Kasumi-1 (cell line): ENCODE measurements at regions not wholly inside any gene's neighbourhood (a gene's known extent, or its start where the extent isn't known, plus 50 kb on each side); places are given as distances from the start of the nearest gene placed in this dataset.
"Not testable (repeated sequence)": the region's sequence is repeated elsewhere in the genome, so short reads cannot be mapped to it uniquely, and the experiment has no call there.

Source experiments
- DNase-seq, 2 experiments: peaks; one replicate each; lab custom pipeline; 2025; lab: John Stamatoyannopoulos, UW

DNA sequence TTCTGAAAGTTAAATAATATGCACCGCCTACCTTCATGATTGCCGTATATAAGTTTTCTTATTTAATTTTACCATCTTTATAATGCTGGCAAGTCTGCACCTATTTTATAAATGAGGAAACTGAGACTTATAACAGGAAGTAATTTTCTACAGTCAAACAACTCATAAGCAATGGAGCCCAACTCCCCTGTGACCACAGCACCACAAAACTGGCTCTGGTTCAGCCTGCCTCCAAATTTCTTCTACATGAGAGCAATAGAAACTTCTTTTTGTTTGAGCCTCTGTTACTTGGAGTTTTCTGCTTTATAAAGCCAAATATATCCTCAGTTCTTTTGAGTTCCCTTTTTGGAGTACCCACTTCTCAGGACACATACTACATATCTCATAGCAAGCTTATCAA lies 131.1 kb upstream of the HSF2 start:
- peak; percentile 59 to 68 for DNase-seq

DNA sequence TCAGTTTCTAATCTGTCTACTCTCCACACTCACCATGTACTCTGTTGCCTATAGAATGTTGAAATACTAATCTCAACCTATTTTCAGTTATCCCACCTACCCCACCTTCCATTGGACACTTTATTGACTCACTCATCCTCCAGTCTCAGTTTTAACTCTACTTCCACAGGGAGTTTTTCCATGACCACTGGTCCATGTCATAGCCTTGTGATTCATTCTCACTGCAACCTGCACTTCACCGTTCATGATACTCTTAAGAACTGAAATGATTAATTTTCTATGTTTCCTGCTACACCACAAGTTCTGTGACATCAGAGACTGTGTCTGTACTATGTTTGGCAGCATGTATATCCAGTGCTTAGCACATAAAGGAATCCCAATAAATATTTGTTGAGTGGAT lies 122.8 kb upstream of the HSF2 start:
- DNase-seq: no peak

DNA sequence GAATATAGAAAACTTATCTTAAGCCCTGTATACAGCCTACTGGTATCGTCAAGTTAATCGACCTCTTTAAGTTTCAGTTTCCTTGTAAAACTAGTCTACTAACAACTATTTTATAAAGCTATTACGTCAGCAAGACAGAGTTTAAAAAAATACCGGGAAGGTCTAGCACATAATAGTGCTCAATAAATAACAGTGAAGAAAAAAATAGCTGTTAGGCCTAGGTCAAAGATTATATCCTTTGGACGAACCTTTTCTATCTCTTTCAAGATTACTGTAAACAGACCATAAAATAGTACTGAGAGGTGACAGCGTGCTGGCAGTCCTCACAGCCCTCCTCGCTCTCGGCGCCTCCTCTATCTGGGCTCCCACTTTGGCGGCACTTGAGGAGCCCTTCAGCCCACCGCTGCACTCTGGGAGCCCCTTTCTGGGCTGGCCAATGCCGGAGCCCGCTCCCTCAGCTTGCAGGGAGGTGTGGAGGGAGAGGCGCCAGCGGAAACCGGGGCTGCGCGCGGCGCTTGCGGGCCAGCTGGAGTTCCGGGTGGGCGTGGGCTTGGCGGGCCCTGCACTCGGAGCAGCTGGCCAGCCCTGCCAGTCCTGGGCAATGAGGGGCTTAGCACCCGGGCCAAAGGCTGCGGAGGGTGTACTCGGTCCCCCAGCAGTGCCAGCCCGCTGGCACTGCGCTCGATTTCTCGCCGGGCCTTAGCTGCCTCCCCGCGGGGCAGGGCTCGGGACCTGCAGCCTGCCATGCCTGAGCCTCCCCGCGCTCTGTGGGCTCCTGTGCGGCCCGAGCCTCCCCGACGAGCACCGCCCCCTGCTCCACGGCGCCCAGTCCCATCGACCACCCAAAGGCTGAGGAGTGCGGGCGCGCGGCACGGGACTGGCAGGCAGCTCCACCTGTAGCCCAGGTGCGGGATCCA lies 119.1 kb upstream of the HSF2 start:
- not testable (repeated sequence) for DNase-seq

DNA sequence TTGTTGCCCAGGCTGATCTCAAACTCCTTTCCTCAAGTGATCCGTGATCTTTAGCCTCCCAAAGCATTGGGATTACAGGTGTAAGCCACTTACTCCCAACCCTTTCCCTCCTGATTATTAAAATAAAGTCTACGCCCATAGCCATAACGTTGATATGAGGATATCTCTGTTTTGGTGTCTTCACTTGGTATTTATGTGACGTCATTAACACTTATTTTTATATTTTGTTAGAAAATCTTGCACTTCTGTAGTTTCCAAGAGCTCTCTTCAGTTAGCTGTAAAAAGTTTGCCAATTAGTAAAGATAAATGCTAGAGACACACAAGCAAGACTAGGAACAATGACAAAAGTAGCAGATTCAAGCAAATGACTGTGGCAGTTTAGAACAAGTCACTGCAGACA lies 115.6 kb upstream of the HSF2 start:
- DNase-seq: no peak

DNA sequence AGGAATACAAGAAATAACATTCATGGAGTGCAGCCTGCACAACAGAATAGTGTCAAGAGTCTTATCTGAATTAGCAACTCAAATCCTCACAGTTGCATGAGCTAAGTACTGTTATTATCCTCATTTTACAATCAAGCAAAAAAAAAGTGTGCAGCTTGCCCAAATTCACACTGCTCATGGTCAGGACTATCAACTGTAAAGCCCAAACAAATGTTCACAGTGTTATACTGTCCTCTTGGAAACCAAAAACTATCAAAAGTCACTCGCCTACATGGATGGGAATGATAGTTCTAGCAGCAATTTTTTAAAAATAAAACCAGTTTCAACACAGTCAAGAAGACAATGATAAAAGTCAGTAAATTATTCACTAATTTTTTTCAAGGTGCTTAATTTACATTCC lies 114.6 kb upstream of the HSF2 start:
- no peak for DNase-seq

DNA sequence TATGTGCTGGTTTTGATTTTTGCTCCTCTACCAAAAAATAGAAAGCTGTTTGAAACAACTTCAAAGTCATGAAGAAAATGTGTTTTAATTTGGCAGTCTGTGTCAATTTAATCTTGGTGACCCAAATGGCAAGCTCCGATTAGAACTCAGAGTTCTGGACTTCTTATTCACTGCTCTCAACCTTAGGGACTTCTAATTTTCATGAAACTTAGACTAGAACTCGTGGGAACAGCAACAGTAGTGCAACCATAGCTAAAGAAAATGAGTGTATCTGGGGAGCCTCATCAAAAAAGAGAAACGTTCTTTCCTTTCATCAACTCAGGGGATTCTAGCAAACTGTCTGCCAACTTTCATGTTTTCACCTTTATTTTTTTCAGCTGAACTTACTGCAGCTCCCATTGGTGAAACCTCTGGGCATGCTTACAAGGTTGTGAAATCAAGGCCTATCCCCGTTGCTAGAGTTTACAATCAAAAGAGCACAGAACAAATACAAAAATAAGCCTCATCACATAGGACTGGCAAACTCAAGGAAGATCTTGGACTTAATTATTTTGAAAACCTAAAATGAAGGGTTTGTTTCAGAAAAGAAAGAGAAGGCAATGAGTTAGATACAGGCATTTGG lies 114.0 kb upstream of the HSF2 start:
- no peak for DNase-seq

DNA sequence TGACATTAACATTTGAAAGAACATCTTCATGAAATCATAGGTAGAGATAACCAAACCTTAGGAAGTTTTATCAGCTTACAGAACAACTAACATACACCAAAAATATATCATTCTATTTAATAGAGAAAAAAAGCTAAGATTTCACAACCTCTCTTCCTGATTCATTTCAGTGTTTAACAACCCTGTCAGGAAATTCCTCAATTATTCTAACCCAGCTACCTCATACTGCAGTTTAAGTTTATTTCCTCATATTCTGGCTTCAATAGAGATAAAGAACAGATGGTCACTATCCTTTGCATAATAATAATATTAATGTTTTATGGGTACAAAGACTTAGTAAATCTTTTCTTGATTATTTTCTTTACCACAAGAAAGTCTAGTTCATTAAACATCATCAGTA lies 112.9 kb upstream of the HSF2 start:
- DNase-seq: peak; percentile 12 to 36

DNA sequence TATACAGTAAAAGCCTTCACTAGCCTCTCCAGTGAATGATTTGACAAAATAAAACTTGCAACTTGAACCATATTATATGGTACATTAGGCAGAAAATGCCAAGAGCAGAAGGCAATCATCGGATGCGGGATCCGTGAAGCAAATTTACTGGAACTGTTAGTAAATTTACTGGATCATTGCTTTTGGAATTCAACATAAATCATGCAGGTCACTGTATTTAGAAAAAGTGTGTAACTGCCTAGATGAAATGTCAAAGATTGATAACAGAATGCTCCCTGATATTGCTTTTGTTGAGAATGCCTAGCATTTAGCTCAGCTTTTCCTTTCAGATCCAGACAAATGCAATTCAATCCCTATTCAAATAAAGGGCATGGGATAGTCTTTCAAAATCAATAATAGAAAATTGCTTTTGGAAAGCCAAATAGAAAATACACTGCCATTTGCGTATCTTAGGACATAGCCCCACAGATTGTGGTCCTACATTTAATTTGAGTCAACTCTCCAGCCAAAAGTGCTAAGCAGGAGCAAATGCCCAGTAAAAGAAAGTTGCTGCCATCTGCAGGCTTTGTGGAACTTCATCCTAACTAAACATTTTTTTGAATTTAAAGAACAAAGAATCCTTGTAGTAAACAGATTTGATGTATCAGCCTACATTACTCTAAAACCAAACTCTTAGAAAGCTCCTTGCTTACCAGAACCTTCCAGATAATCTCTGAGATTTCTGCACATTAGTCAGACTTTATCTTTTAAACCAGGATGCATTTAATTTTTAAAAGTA lies 109.5 kb upstream of the HSF2 start:
- peak; percentile 33 to 38 for DNase-seq

DNA sequence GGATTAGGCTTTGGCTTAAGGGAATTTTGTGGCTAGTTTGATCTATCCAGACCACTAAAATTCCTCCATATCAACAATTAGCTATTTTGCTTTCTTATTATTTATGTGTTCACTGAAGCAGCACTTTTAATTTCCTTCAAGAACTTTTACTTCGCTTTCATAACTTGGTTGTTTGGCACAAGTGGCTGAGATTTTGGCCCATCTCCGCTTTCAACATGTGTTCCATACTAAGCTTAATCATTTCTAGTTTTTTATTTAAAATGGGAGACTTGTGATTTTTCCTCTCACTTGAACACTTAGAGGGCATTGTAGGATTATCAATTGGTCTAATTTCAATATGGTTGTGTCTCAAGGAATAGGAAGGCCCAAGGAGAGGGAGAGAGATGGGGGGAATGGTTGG lies 102.4 kb upstream of the HSF2 start:
- DNase-seq: no peak

DNA sequence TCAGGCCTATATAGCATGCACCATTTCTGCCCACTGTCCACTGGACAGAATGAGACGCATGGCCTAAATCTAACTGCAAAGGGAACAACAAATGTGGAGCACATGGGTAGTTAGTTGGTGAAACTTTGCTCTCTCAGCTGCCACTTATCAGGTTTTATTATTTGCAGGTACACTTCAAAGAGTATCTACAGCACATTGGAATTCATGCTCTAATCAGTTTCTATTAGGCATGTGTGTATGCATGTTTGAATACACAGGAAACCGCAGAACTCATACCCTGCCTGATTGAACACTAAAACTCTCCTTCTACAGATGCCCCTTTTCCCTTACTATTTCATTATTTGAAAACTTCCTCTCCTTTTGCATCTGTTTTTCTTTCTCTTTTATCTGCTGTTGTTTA lies 97.4 kb upstream of the HSF2 start:
- no peak for DNase-seq

DNA sequence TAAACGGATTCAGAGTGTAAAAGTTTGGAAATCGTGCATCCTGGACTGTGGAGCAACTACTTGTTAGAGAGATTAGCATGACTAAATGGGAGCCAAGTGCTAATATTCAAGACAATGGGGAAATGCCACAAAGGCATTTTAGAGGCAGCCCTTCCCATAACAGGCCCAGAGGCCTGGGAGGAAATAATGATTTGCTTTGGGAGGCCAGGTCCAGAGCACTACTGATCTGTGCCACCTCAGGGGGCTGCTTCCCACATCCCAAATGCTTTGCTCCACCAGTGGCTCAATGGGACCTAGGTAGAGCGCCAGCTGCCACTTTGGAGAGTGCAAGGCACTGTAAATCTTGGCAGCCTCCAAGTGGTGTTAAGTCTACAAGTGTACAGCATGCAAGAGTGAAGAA lies 91.9 kb upstream of the HSF2 start:
- no peak for DNase-seq

DNA sequence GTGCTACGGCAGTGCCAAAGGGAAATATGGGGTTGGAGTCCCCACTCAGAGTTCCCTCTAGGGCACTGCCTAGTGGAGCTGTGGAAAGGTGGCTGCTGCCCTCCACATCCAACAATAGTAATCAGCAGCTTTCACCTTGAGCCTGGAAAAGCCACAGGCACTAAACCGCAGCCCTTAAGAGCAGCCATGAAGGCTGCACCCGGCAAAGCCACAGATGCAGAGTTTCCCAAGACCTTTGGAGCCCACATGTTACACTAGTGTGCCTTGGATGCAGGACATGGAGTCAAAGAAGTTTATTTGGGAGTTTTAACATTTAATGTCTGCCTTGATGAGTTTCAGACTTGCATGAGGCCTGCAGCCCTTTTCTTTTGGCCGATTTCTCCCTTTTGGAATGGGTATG lies 91.4 kb upstream of the HSF2 start:
- DNase-seq: no peak

DNA sequence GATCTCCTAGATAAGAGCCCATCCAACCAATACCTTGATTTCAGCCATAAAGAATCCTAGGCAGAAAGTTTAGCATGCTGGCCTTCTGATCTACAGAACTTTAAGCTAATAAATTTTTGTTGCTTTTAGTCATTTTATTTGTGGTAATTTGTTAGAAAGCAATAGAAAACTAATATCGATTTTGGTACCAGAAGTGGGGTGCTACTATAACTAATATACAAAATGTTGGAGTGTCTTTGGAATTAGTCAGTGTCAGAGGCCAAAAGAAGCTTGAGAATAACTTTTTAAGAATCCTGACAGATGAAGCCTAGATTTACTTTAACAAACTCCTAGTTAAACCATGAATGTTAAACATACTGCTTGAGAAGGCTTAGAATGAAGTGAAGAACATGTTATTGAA lies 83.6 kb upstream of the HSF2 start:
- no peak for DNase-seq

DNA sequence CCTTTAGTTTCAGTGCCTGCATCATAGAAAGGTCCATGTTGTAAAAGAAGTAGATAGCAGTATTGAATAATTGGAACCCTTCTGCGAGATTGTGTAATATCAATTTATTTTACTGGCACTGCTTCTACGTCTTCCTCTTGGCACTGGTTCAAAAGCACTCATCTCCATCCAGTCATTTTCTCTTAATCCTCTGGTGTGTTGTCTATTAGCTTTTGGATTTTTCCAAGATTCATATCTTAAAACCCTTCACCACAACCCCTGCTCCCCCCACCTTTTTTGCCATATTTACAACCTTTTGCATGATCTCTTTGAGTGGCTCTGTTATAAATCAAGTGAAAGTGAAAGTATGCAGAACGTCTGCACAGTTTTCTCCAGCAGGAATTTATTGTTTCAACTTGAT lies 76.6 kb upstream of the HSF2 start:
- DNase-seq: no peak

DNA sequence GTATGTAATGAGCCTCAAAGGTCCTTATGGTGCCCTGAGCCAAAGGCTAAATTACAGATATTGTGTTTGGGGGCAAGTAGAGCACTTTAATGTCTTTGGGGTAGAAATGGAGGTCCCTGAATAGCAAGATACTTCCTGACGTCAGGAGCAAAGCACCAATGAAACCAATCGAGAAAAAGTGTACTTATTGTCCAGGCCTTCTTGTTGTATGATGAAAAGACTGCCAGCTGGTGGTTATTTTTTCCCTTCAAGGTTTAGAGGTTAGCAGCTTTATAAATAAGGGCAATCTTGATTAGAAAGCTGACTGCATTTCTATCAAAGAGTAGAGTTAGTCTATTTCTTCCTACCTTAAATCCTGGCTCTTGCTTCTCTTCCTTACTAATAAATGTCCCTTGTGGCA lies 76.1 kb upstream of the HSF2 start:
- no peak for DNase-seq

DNA sequence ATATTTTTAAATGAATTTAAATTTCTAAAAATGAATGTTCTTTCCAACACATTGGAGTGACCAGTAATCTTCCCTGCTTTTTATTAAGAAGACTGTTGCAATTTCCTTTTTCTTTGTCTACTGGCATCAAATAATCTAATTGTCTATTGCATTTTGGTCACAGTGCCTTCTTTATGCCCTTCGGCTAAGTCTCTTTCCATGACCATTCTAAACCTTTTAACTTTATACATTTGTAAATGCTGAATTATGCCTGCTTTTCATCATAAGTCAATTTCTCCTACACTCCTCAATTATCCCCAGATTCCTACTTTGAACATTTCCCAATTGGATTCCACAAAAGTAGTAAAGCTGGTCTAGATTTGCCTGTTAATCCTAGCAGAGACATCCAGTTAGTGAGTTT lies 69.1 kb upstream of the HSF2 start:
- no peak for DNase-seq

DNA sequence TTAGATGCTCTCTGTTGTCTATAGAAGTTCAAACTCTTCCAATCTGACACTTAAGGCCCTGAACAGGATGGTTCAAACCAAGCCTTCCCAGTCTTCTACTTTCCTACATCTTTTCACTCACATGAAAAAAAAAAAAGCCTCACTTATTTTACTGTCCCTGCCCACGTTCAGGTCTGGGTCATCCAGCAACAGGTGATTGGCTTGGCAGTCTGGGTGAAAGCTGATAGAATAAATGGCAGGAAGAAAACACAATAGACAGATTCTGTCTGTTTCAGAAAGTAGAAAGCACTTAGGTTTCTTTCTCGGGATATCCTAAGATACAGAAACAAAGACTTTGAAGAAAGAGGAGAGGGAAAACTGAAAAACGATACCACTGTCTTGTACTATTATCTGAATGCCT lies 61.8 kb upstream of the HSF2 start:
- DNase-seq: no peak

DNA sequence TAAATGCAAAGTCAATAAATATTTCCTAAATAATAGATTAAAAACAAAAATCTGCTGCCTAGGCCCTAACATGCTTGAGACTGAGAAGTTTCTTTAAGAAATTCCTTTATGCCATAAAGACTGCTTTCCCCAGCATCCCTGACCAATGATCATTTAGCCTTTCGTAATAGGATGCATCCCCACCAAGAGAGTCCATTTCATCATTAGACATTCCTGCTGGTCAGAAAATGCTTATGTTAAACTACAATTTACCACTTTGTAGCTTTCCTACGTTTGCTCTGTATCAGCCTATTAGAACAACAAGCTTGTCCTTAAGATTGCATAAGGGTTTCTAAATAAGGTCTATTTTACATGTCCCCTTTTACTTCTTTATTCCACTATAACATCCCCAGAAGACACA lies 59.8 kb upstream of the HSF2 start:
- DNase-seq: no peak

DNA sequence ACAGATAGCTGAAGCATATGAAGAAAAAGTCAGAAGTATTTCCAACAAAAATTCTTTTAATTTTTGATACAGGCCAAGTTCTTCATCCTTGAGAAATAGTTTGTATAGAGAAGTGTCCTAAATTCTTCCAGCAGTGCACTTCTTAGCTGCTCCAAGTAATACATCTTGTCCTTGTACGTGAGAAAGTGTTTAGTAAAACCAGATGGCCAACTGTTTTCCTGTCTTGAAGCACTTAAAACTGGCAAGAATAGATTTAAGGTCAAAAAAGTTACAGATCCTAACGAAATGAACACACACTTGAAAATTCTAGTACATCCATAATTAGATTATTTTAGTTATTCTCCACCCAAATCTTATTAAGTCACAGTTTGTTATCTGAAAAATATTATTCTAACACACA lies 52.2 kb upstream of the HSF2 start:
- no peak for DNase-seq

DNA sequence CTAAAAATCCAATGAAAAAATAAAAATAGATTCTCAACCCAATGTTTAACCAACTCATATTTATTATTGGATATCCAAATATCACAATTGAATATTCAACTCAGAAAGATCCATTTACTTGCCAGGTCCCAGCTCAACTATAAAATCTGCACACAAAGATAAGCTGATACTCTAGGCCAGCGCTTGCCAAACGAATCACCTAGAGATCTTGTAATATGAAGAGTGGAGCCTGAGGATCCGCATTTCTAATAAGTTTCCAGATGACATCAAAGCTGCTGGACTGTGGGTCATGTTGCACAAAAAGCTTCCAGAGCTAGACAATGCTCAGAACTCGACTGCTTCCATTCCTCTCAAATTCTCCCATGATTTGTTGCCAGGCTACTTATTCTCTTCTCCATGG lies 51.7 kb upstream of the HSF2 start:
- no peak for DNase-seq
